Upper lobe of left lung (tissue), 6 donors: ENCODE measurements at regions not wholly inside any gene's neighbourhood (a gene's known extent, or its start where the extent isn't known, plus 50 kb on each side); places are given as distances from the start of the nearest gene placed in this dataset.

ENCODE experiments used
- ATAC-seq, 2 donors: fragments of 200-7000 bp; cut with Tn5 transposase; one replicate each; pipeline ENCODE4 v1.9.1; 2022; ENCODE audit warnings: mild to moderate bottlenecking in 2 of 2, moderate library complexity in 2 of 2; ENCODE audit not compliant: low FRiP score in 2 of 2
- DNase-seq, 2 donors: peaks; one replicate each; pipeline ENCODE4 v3.0.0-alpha.2; 2019 to 2020
- H3K27ac ChIP-seq, 4 donors: fragments of 200-600 bp; sonication (generic); one replicate each; pipeline ENCODE4 v1.5.1; 2016 to 2019
- H3K27me3 ChIP-seq, 4 donors: fragments of 200-600 bp; sonication (generic); one replicate each; pipeline ENCODE4 v1.5.1; 2017 to 2019
- H3K36me3 ChIP-seq, 4 donors: fragments of 200-600 bp; sonication (generic); one replicate each; pipeline ENCODE4 v1.5.1; 2016 to 2019
- H3K4me1 ChIP-seq, 4 donors: fragments of 200-600 bp; sonication (generic); one replicate each; pipeline ENCODE4 v1.5.1; 2018 to 2019
- H3K4me3 ChIP-seq, 4 donors: fragments of 200-600 bp; sonication (generic); one replicate each; pipeline ENCODE4 v1.5.1; 2017 to 2019; ENCODE audit warnings: mild to moderate bottlenecking in 2 of 4, moderate library complexity in 1 of 4
- H3K9me3 ChIP-seq, 4 donors: fragments of 200-600 bp; sonication (generic); one replicate each; pipeline ENCODE4 v1.5.1; 2018 to 2019
- CTCF ChIP-seq, 6 experiments: fragments of 450-650 bp in 4 of 6; fragments of 200-600 bp in 2 of 6; sonication (generic) in 2 of 6; IDR thresholded peaks; one replicate each; pipeline ENCODE4 v1.5.1; 2016 to 2019; ENCODE audit warnings: antibody characterized with exemption in 6 of 6
- EP300 ChIP-seq, 4 donors: sonication (generic); formaldehyde crosslinking; IDR thresholded peaks; one replicate each; pipeline ENCODE4 v1.5.1; 2017; ENCODE audit warnings: antibody characterized with exemption in 4 of 4, control low read depth in 2 of 4
- POLR2A ChIP-seq, 4 donors: fragments of 450-650 bp; IDR thresholded peaks; one replicate each; pipeline ENCODE4 v1.5.1; 2016 to 2017; ENCODE audit warnings: antibody characterized with exemption in 4 of 4, mild to moderate bottlenecking in 2 of 4
- POLR2AphosphoS5 ChIP-seq, 2 donors: sonication (generic); formaldehyde crosslinking; IDR thresholded peaks; one replicate each; pipeline ENCODE4 v1.5.1; 2017; ENCODE audit warnings: antibody characterized with exemption in 2 of 2
- WGBS, 2 donors: methylation state at CpG; one replicate each; pipeline ENCODE4 v1.1.5; 2017 to 2018; 5-methylcytosine and 5-hydroxymethylcytosine counted together
- donor health status: DM: no; HTN: no; CAD: no; lungs with moderate emphysema.
- donor health status: DM: no; HTN: yes; CAD: no; lungs with severe emphysema.

GRCh38 chr13:64413529-64413928, 2816.6 kb downstream of the PCDH9 start:
- Histone ChIP-seq H3K36me3 (no peaks in the 10 kb centered on the region), H3K9me3 (no peaks in the 10 kb centered on the region), H3K27me3 (no peaks in the 10 kb centered on the region), H3K4me1 (no peaks in the 10 kb centered on the region), H3K27ac (no peak overlapping the region), H3K4me3 (no peak overlapping the region)
- ATAC-seq (no peak), DNase-seq (no peak)
- no peak for TF ChIP-seq POLR2AphosphoS5 (IDR thresholded peaks at IDR 0.05)
- no peak for TF ChIP-seq EP300 (IDR thresholded peaks at IDR 0.05)
- TF ChIP-seq CTCF (IDR thresholded peaks at IDR 0.05) = no peak
- no peak for TF ChIP-seq POLR2A (IDR thresholded peaks at IDR 0.05)

GRCh38 chr13:64410276-64411053, 2819.7 kb downstream of the PCDH9 start:
- TF ChIP-seq EP300 (IDR thresholded peaks at IDR 0.05) = no peak
- TF ChIP-seq CTCF (IDR thresholded peaks at IDR 0.05) = no peak
- no peak for TF ChIP-seq POLR2A (IDR thresholded peaks at IDR 0.05)
- no peak for TF ChIP-seq POLR2AphosphoS5 (IDR thresholded peaks at IDR 0.05)
- Histone ChIP-seq H3K9me3 (no peaks in the 10 kb centered on the region), H3K4me1 (no peaks in the 10 kb centered on the region), H3K27me3 (no peaks in the 10 kb centered on the region), H3K27ac (no peak overlapping the region), H3K4me3 (no peak overlapping the region), H3K36me3 (no peaks in the 10 kb centered on the region)
- ATAC-seq (no peak), DNase-seq (peak in 1 of 2 donors; percentile 11)
- 72 to 83% methylated on average over 5 of the region's 5 CpGs for WGBS, 2 donors

GRCh38 chr13:64397701-64398100, 2832.4 kb downstream of the PCDH9 start:
- ATAC-seq (no peak), DNase-seq (no peak)
- H3K27ac ChIP-seq = no peak overlapping the region
- TF ChIP-seq EP300 (IDR thresholded peaks at IDR 0.05) = no peak
- no peak for TF ChIP-seq CTCF (IDR thresholded peaks at IDR 0.05)
- no peak for TF ChIP-seq POLR2AphosphoS5 (IDR thresholded peaks at IDR 0.05)
- no peak for TF ChIP-seq POLR2A (IDR thresholded peaks at IDR 0.05)
- H3K4me3 ChIP-seq = no peak overlapping the region
- H3K36me3 ChIP-seq = no peaks in the 10 kb centered on the region
- WGBS, 2 donors = 17 to 31% methylated on average over 2 of the region's 2 CpGs
- no peaks in the 10 kb centered on the region for H3K27me3 ChIP-seq
- H3K9me3 ChIP-seq = no peaks in the 10 kb centered on the region
- H3K4me1 ChIP-seq = no peaks in the 10 kb centered on the region

- WGBS, 2 donors = 76 to 92% methylated on average over 1 of the region's 1 CpG
- no peak overlapping the region for H3K4me3 ChIP-seq
- no peaks in the 10 kb centered on the region for H3K36me3 ChIP-seq
- TF ChIP-seq EP300 (IDR thresholded peaks at IDR 0.05) (no peak), CTCF (IDR thresholded peaks at IDR 0.05) (no peak), POLR2A (IDR thresholded peaks at IDR 0.05) (no peak), POLR2AphosphoS5 (IDR thresholded peaks at IDR 0.05) (no peak)
- no peak for ATAC-seq
- H3K4me1 ChIP-seq = no peaks in the 10 kb centered on the region
- DNase-seq = no peak
- H3K27ac ChIP-seq = no peak overlapping the region
- no peaks in the 10 kb centered on the region for H3K27me3 ChIP-seq
- H3K9me3 ChIP-seq = no peaks in the 10 kb centered on the region
These were observed 2852.5 kb downstream of the PCDH9 start for GRCh38 chr13:64377606-64378005.

- H3K4me1 ChIP-seq = no peaks in the 10 kb centered on the region
- ATAC-seq (no peak), DNase-seq (no peak)
- H3K4me3 ChIP-seq = no peak overlapping the region
- no peaks in the 10 kb centered on the region for H3K36me3 ChIP-seq
- WGBS, 2 donors = 74 to 89% methylated on average over 2 of the region's 2 CpGs
- H3K27ac ChIP-seq = no peak overlapping the region
- H3K9me3 ChIP-seq = peaks cover 0 to 4% (median 0%) of the 10 kb centered on the region in 4 donors
- TF ChIP-seq CTCF (IDR thresholded peaks at IDR 0.05) = no peak
- no peak for TF ChIP-seq EP300 (IDR thresholded peaks at IDR 0.05)
- no peak for TF ChIP-seq POLR2A (IDR thresholded peaks at IDR 0.05)
- no peak for TF ChIP-seq POLR2AphosphoS5 (IDR thresholded peaks at IDR 0.05)
- H3K27me3 ChIP-seq = no peaks in the 10 kb centered on the region
These were observed 2858.7 kb downstream of the PCDH9 start for GRCh38 chr13:64371461-64371860.
